ENCODE measurements at regions not wholly inside any gene's neighbourhood (a gene's known extent, or its start where the extent isn't known, plus 50 kb on each side); places are given as distances from the start of the nearest gene placed in this dataset.

DNA sequence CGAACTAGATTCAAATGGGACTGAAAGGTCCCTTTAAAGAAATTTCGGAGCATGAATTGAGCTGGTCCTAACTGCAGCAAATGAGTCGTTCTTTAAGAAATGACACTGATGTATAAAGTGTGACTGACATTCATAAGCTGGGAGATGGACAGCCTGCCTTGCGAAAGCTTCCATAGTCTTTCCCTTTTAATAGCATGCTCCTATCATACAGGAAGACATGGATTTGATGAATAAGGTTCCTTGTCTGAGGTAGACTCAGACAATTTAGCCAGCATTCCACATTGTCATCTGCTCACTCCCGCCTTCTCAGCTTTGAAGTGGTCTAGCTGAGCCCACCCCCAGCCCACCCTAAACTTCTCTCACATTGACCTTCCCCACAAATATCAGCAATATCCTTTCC is 264.9 kb downstream of the TSN start:
- intact Hi-C loops (cut with DNase I): no loop called here

DNA sequence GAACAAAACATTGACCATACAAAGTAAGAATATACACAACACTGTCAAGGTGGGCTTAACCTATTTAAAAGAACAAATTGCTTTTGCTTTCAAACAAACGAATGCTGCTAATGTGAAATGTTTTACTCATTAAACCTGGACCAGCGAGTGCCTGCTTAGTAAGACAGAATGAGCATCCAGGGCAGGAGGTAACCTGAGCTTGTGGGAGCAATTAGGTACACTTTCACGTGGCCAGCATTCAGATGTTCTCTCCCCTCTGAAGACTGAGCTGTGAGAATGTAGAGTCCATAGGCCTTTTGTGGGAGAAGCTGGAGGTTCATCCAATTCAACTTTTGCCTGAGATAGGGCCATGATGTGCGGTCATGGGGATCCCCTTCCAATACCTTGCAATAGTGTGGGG is 266.5 kb downstream of the TSN start:
- H3K27ac ChIP-seq: no peak overlapping the region
- H3K36me3 ChIP-seq (replicated peaks in 1 of 2; ENCODE audit: insufficient read depth in 1 of 2, low read depth in 2 of 2): no peaks in the 10 kb centered on the region
- peaks cover 15% of the 10 kb centered on the region for H3K4me1 ChIP-seq
- TF ChIP-seq, protein P1, sequence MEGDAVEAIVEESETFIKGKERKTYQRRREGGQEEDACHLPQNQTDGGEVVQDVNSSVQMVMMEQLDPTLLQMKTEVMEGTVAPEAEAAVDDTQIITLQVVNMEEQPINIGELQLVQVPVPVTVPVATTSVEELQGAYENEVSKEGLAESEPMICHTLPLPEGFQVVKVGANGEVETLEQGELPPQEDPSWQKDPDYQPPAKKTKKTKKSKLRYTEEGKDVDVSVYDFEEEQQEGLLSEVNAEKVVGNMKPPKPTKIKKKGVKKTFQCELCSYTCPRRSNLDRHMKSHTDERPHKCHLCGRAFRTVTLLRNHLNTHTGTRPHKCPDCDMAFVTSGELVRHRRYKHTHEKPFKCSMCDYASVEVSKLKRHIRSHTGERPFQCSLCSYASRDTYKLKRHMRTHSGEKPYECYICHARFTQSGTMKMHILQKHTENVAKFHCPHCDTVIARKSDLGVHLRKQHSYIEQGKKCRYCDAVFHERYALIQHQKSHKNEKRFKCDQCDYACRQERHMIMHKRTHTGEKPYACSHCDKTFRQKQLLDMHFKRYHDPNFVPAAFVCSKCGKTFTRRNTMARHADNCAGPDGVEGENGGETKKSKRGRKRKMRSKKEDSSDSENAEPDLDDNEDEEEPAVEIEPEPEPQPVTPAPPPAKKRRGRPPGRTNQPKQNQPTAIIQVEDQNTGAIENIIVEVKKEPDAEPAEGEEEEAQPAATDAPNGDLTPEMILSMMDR (IDR thresholded peaks at IDR 0.05): no peak
- TF ChIP-seq POLR2A (IDR thresholded peaks at IDR 0.05): no peak
- no peak overlapping the region for H3K4me3 ChIP-seq
- ATAC-seq: no peak
- DNase-seq: no peak
- no peaks in the 10 kb centered on the region for H3K9me3 ChIP-seq
- WGBS, 2 donors: 71 to 79% methylated on average over 3 to 4 of the region's 4 CpGs
- no peaks in the 10 kb centered on the region for H3K27me3 ChIP-seq
- intact Hi-C loops (cut with DNase I): no loop called here

More for the DNA sequence above, 264.9 kb downstream of the TSN start:
- Histone ChIP-seq H3K9me3 (no peaks in the 10 kb centered on the region), H3K4me3 (no peak overlapping the region), H3K36me3 (replicated peaks in 1 of 2; ENCODE audit: insufficient read depth in 1 of 2, low read depth in 2 of 2) (no peaks in the 10 kb centered on the region), H3K27me3 (no peaks in the 10 kb centered on the region), H3K4me1 (peaks cover 15% of the 10 kb centered on the region), H3K27ac (no peak overlapping the region)
- WGBS, 2 donors: 68 to 69% methylated on average over 5 of the region's 5 CpGs
- DNase-seq: no peak
- TF ChIP-seq, protein P1 (IDR thresholded peaks at IDR 0.05): no peak
- TF ChIP-seq POLR2A (IDR thresholded peaks at IDR 0.05): no peak
- no peak for ATAC-seq

DNA sequence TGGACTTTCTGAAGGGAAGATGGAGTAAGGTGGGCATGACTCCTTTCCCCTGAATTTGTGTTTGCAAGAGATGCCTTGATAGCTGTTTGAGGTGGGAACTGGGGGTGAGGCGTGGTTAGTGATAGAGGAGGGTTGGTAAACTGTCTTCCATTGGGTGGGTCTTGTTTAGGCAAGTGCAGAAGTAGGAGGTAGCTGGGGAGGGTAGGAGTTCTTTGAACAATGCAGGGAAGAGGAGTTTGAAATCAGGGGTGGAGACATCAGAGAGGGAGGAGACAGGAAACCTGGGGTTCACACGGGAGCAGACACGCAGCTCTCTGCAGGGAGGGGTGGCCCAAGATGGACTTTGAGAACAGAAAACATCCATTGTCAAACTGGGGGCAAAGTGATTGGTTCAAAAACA is 267.1 kb downstream of the TSN start:
- TF ChIP-seq, protein P1 (IDR thresholded peaks at IDR 0.05): no peak
- TF ChIP-seq POLR2A (IDR thresholded peaks at IDR 0.05): no peak
- WGBS, 2 donors: 68 to 81% methylated on average over 3 of the region's 3 CpGs
- intact Hi-C loops (cut with DNase I): no loop called here
- Histone ChIP-seq H3K9me3 (no peaks in the 10 kb centered on the region), H3K36me3 (replicated peaks in 1 of 2; ENCODE audit: insufficient read depth in 1 of 2, low read depth in 2 of 2) (no peaks in the 10 kb centered on the region), H3K4me3 (no peak overlapping the region), H3K27me3 (no peaks in the 10 kb centered on the region), H3K4me1 (peaks cover 15% of the 10 kb centered on the region), H3K27ac (no peak overlapping the region)
- DNase-seq: no peak
- no peak for ATAC-seq

DNA sequence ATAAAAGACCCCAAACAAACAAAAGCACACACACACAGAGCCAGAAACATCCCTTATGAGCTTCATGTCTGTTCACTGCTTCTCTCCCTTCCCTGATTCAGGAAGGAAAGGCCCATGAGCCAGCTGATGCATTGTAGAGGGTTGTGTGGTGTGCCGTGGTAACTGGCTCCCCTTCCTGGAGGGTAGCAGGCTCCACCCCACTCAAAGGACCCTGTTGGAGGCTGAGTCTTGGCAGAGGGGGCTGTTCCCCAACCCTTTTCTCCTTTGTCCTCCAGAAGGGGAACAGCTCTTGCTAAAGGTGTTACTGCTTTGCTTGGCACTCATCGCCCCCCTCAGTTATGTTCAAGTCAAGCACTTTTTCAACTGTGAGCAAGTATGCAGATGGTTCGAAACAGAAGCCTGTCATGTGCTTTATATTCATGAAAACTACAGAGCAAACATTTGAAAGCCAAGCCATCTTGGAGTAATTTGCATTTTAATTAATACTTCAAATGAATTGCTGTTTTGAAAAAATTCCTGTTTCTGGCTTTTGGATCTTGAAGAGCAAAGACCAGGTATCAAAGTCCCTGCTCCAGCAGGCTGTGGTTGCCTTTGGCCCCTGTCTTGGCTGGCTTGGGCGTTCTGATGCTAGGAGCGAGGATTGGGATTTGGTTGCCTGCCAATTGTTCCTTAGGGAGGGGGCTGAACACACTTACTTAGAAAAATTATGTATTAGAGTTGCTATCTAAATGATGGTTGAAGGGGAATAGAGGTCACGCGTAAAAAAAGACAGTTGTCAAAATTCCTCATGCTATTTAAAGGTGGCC is 267.8 kb downstream of the TSN start:
- no peaks in the 10 kb centered on the region for H3K9me3 ChIP-seq
- no peak overlapping the region for H3K4me3 ChIP-seq
- WGBS, 2 donors: 69% methylated on average over 7 of the region's 7 CpGs
- intact Hi-C loops (cut with DNase I): no loop called here
- no peaks in the 10 kb centered on the region for H3K27me3 ChIP-seq
- ATAC-seq (no peak), DNase-seq (no peak)
- peaks cover 15% of the 10 kb centered on the region for H3K4me1 ChIP-seq
- TF ChIP-seq, protein P1 (IDR thresholded peaks at IDR 0.05): no peak
- TF ChIP-seq POLR2A (IDR thresholded peaks at IDR 0.05): no peak
- H3K36me3 ChIP-seq (replicated peaks in 1 of 2; ENCODE audit: insufficient read depth in 1 of 2, low read depth in 2 of 2): no peaks in the 10 kb centered on the region
- no peak overlapping the region for H3K27ac ChIP-seq

Measured in body of pancreas (tissue), 4 donors.